ENCODE measurements at regions not wholly inside any gene's neighbourhood (a gene's known extent, or its start where the extent isn't known, plus 50 kb on each side); places are given as distances from the start of the nearest gene placed in this dataset.
"Not testable (repeated sequence)": the region's sequence is repeated elsewhere in the genome, so short reads cannot be mapped to it uniquely, and the experiment has no call there.

- no peaks in the 10 kb centered on the region for H3K4me1 ChIP-seq (ENCODE audit: control insufficient read depth in 1 of 2, insufficient read depth in 2 of 2, low read length in 2 of 2)
- no peaks in the 10 kb centered on the region for H3K27me3 ChIP-seq (ENCODE audit: control insufficient read depth in 1 of 2, insufficient read depth in 2 of 2, low read length in 2 of 2)
- H3K9ac ChIP-seq (ENCODE audit: low read depth in 1 of 2, low read length in 2 of 2) = no peak overlapping the region
- no peaks in the 10 kb centered on the region for H3K36me3 ChIP-seq (ENCODE audit: control insufficient read depth in 1 of 2, insufficient read depth in 2 of 2, low read length in 2 of 2)
- no peak overlapping the region for H3K27ac ChIP-seq (ENCODE audit: low read depth, low read length)
- no peak overlapping the region for H3K4me3 ChIP-seq (ENCODE audit: low read depth in 1 of 2, low read length in 2 of 2)
- H3K9me3 ChIP-seq (ENCODE audit: control insufficient read depth in 1 of 2, low read length in 2 of 2) = no peaks in the 10 kb centered on the region
Measured at GRCh38 chr5:110265162-110265561, 461.3 kb downstream of the TMEM232 start.

- Histone ChIP-seq H3K27ac (ENCODE audit: low read depth, low read length) (no peak overlapping the region), H3K27me3 (ENCODE audit: control insufficient read depth in 1 of 2, insufficient read depth in 2 of 2, low read length in 2 of 2) (no peaks in the 10 kb centered on the region), H3K4me1 (ENCODE audit: control insufficient read depth in 1 of 2, insufficient read depth in 2 of 2, low read length in 2 of 2) (no peaks in the 10 kb centered on the region), H3K36me3 (ENCODE audit: control insufficient read depth in 1 of 2, insufficient read depth in 2 of 2, low read length in 2 of 2) (no peaks in the 10 kb centered on the region), H3K4me3 (ENCODE audit: low read depth in 1 of 2, low read length in 2 of 2) (no peak overlapping the region), H3K9me3 (ENCODE audit: control insufficient read depth in 1 of 2, low read length in 2 of 2) (no peaks in the 10 kb centered on the region), H3K9ac (ENCODE audit: low read depth in 1 of 2, low read length in 2 of 2) (no peak overlapping the region)
Measured at GRCh38 chr5:110267714-110268113, 458.8 kb downstream of the TMEM232 start.

DNA sequence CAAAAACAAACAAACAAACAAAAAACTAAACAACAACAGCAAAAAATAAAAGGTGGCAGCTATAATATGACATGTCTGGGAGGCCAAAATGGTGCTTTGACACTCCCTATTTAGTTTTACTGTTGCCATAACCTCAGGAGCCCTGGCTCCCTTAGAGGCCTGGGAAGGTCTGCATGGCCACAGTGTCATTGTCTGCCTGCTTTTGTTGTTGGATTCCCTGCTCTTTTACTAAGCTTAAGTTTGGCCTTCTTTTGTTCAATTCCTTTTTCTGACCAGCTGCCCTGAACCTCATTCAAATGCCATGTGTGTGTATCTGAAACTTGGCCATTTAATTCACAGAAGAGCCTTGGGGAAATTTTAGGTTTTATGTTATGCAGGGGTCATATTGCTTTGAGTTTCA lies 458.2 kb downstream of the TMEM232 start:
- H3K9me3 ChIP-seq (ENCODE audit: control insufficient read depth in 1 of 2, low read length in 2 of 2) = no peaks in the 10 kb centered on the region
- no peak overlapping the region for H3K4me3 ChIP-seq (ENCODE audit: low read depth in 1 of 2, low read length in 2 of 2)
- no peaks in the 10 kb centered on the region for H3K4me1 ChIP-seq (ENCODE audit: control insufficient read depth in 1 of 2, insufficient read depth in 2 of 2, low read length in 2 of 2)
- H3K27me3 ChIP-seq (ENCODE audit: control insufficient read depth in 1 of 2, insufficient read depth in 2 of 2, low read length in 2 of 2) = no peaks in the 10 kb centered on the region
- no peaks in the 10 kb centered on the region for H3K36me3 ChIP-seq (ENCODE audit: control insufficient read depth in 1 of 2, insufficient read depth in 2 of 2, low read length in 2 of 2)
- no peak overlapping the region for H3K9ac ChIP-seq (ENCODE audit: low read depth in 1 of 2, low read length in 2 of 2)
- no peak overlapping the region for H3K27ac ChIP-seq (ENCODE audit: low read depth, low read length)

DNA sequence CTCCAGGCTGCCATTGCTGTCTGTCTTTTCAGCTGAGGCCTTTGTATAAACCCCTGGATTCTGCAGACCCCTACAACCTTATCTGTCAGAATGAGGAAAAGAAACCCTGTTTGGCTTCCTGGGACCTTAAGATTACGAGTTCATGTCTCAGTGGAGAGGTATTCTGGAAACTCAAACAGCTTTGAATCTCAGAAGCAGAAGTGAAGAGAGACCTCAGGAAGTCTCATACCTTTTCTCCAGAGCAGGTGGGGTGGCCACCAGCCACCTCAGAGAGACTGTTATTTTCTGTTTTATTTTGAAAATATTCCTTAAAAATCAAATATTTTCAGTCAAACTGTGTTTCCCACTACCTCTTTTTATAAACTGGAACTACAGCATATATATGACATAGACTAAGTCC lies 457.5 kb downstream of the TMEM232 start:
- Histone ChIP-seq H3K4me1 (ENCODE audit: control insufficient read depth in 1 of 2, insufficient read depth in 2 of 2, low read length in 2 of 2) (no peaks in the 10 kb centered on the region), H3K9ac (ENCODE audit: low read depth in 1 of 2, low read length in 2 of 2) (no peak overlapping the region), H3K36me3 (ENCODE audit: control insufficient read depth in 1 of 2, insufficient read depth in 2 of 2, low read length in 2 of 2) (no peaks in the 10 kb centered on the region), H3K27me3 (ENCODE audit: control insufficient read depth in 1 of 2, insufficient read depth in 2 of 2, low read length in 2 of 2) (no peaks in the 10 kb centered on the region), H3K9me3 (ENCODE audit: control insufficient read depth in 1 of 2, low read length in 2 of 2) (no peaks in the 10 kb centered on the region), H3K27ac (ENCODE audit: low read depth, low read length) (no peak overlapping the region), H3K4me3 (ENCODE audit: low read depth in 1 of 2, low read length in 2 of 2) (no peak overlapping the region)

DNA sequence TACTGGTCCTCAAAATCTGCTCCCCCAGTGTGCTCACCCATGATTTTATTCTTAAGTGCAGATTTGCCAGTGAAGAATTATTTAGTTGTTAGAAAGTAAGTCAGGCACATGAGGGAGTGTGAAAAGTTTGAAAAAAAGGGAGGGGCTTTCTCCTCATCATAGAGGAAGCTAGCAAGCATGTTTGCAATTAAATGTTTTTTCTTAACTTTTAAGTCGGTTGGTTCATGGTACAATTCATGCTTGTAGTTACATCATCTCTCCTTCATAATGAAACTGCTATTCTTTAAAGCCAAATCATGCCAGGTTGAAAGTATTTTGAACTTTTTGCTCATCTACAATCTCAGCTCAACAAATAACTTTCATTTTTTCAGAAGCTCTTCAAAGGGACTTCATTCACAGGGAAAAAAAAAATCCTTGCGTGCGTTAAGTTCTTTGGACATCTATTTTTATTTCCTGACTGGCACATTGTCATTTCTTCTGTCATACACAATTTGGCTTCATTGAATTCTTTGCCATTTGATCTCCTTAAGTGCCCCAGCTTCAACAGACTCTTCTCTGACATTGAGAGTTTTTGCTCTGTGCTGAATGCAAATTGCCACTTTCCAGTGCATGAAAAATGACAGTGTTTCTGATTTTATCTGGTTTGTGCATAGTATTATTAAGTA lies 456.9 kb downstream of the TMEM232 start:
- Histone ChIP-seq H3K36me3 (ENCODE audit: control insufficient read depth in 1 of 2, insufficient read depth in 2 of 2, low read length in 2 of 2) (no peaks in the 10 kb centered on the region), H3K9ac (ENCODE audit: low read depth in 1 of 2, low read length in 2 of 2) (no peak overlapping the region)

GRCh38 chr5:110275878-110276277 lies 450.6 kb downstream of the TMEM232 start:
- Histone ChIP-seq H3K9ac (ENCODE audit: low read depth in 1 of 2, low read length in 2 of 2) (no peak overlapping the region), H3K4me1 (ENCODE audit: control insufficient read depth in 1 of 2, insufficient read depth in 2 of 2, low read length in 2 of 2) (no peaks in the 10 kb centered on the region), H3K27ac (ENCODE audit: low read depth, low read length) (no peak overlapping the region), H3K27me3 (ENCODE audit: control insufficient read depth in 1 of 2, insufficient read depth in 2 of 2, low read length in 2 of 2) (no peaks in the 10 kb centered on the region), H3K36me3 (ENCODE audit: control insufficient read depth in 1 of 2, insufficient read depth in 2 of 2, low read length in 2 of 2) (no peaks in the 10 kb centered on the region), H3K4me3 (ENCODE audit: low read depth in 1 of 2, low read length in 2 of 2) (no peak overlapping the region), H3K9me3 (ENCODE audit: control insufficient read depth in 1 of 2, low read length in 2 of 2) (peaks cover 0 to 6% of the 10 kb centered on the region in 2 donors)

More for the DNA sequence above, 456.9 kb downstream of the TMEM232 start:
- H3K9me3 ChIP-seq (ENCODE audit: control insufficient read depth in 1 of 2, low read length in 2 of 2) = no peaks in the 10 kb centered on the region
- H3K27ac ChIP-seq (ENCODE audit: low read depth, low read length) = no peak overlapping the region
- H3K4me3 ChIP-seq (ENCODE audit: low read depth in 1 of 2, low read length in 2 of 2) = no peak overlapping the region
- H3K4me1 ChIP-seq (ENCODE audit: control insufficient read depth in 1 of 2, insufficient read depth in 2 of 2, low read length in 2 of 2) = no peaks in the 10 kb centered on the region
- no peaks in the 10 kb centered on the region for H3K27me3 ChIP-seq (ENCODE audit: control insufficient read depth in 1 of 2, insufficient read depth in 2 of 2, low read length in 2 of 2)

GRCh38 chr5:110278449-110278848 lies 448.0 kb downstream of the TMEM232 start:
- not testable (repeated sequence) for H3K27me3 ChIP-seq (ENCODE audit: control insufficient read depth in 1 of 2, insufficient read depth in 2 of 2, low read length in 2 of 2); H3K9me3 ChIP-seq (ENCODE audit: control insufficient read depth in 1 of 2, low read length in 2 of 2); H3K36me3 ChIP-seq (ENCODE audit: control insufficient read depth in 1 of 2, insufficient read depth in 2 of 2, low read length in 2 of 2); H3K27ac ChIP-seq (ENCODE audit: low read depth, low read length); H3K4me3 ChIP-seq (ENCODE audit: low read depth in 1 of 2, low read length in 2 of 2); H3K9ac ChIP-seq (ENCODE audit: low read depth in 1 of 2, low read length in 2 of 2); H3K4me1 ChIP-seq (ENCODE audit: control insufficient read depth in 1 of 2, insufficient read depth in 2 of 2, low read length in 2 of 2)

DNA sequence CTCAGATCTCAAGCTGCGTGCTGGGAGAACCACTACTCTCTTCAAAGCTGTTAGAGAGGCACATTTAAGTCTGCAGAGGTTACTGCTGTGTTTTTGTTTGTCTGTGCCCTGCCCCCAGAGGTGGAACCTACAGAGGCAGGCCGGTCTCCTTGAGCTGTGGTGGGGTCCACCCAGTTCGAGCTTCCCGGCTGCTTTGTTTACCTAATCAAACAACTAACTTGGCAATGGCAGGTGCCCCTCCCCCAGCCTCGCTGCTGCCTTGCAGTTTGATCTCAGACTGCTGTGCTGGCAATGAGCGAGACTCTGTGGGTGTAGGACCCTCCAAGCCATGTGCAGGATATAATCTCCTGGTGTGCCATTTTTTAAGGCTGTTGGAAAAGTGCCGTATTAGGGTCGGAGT lies 442.4 kb downstream of the TMEM232 start:
- not testable (repeated sequence) for H3K36me3 ChIP-seq (ENCODE audit: control insufficient read depth in 1 of 2, insufficient read depth in 2 of 2, low read length in 2 of 2); H3K27ac ChIP-seq (ENCODE audit: low read depth, low read length); H3K9ac ChIP-seq (ENCODE audit: low read depth in 1 of 2, low read length in 2 of 2); H3K4me1 ChIP-seq (ENCODE audit: control insufficient read depth in 1 of 2, insufficient read depth in 2 of 2, low read length in 2 of 2); H3K9me3 ChIP-seq (ENCODE audit: control insufficient read depth in 1 of 2, low read length in 2 of 2); H3K27me3 ChIP-seq (ENCODE audit: control insufficient read depth in 1 of 2, insufficient read depth in 2 of 2, low read length in 2 of 2); H3K4me3 ChIP-seq (ENCODE audit: low read depth in 1 of 2, low read length in 2 of 2)

GRCh38 chr5:110288766-110289511 lies 437.5 kb downstream of the TMEM232 start:
- no peaks in the 10 kb centered on the region for H3K9me3 ChIP-seq (ENCODE audit: control insufficient read depth in 1 of 2, low read length in 2 of 2)
- H3K27me3 ChIP-seq (ENCODE audit: control insufficient read depth in 1 of 2, insufficient read depth in 2 of 2, low read length in 2 of 2) = no peaks in the 10 kb centered on the region
- H3K4me3 ChIP-seq (ENCODE audit: low read depth in 1 of 2, low read length in 2 of 2) = no peak overlapping the region
- H3K4me1 ChIP-seq (ENCODE audit: control insufficient read depth in 1 of 2, insufficient read depth in 2 of 2, low read length in 2 of 2) = no peaks in the 10 kb centered on the region
- H3K36me3 ChIP-seq (ENCODE audit: control insufficient read depth in 1 of 2, insufficient read depth in 2 of 2, low read length in 2 of 2) = no peaks in the 10 kb centered on the region
- no peak overlapping the region for H3K27ac ChIP-seq (ENCODE audit: low read depth, low read length)
- H3K9ac ChIP-seq (ENCODE audit: low read depth in 1 of 2, low read length in 2 of 2) = no peak overlapping the region

DNA sequence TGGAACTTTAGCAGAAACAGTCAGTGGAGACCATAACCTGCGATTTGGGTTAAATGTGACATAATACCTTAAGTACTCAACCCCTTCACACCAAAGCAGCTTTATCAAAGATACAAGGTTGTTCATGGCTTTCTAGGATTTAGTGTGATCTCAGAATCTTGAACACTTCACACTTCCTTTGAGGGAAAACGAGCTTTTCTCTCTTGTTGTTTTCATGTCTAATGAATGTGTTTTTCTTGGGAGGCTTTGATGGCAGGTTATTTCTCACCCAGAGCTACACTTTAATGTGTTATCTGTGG lies 437.0 kb downstream of the TMEM232 start:
- no peak overlapping the region for H3K27ac ChIP-seq (ENCODE audit: low read depth, low read length)
- no peaks in the 10 kb centered on the region for H3K4me1 ChIP-seq (ENCODE audit: control insufficient read depth in 1 of 2, insufficient read depth in 2 of 2, low read length in 2 of 2)
- H3K9ac ChIP-seq (ENCODE audit: low read depth in 1 of 2, low read length in 2 of 2) = no peak overlapping the region
- H3K36me3 ChIP-seq (ENCODE audit: control insufficient read depth in 1 of 2, insufficient read depth in 2 of 2, low read length in 2 of 2) = no peaks in the 10 kb centered on the region
- no peak overlapping the region for H3K4me3 ChIP-seq (ENCODE audit: low read depth in 1 of 2, low read length in 2 of 2)
- no peaks in the 10 kb centered on the region for H3K9me3 ChIP-seq (ENCODE audit: control insufficient read depth in 1 of 2, low read length in 2 of 2)
- H3K27me3 ChIP-seq (ENCODE audit: control insufficient read depth in 1 of 2, insufficient read depth in 2 of 2, low read length in 2 of 2) = no peaks in the 10 kb centered on the region
